ENCODE measurements at regions not wholly inside any gene's neighbourhood (a gene's known extent, or its start where the extent isn't known, plus 50 kb on each side); places are given as distances from the start of the nearest gene placed in this dataset.
"Not testable (repeated sequence)": the region's sequence is repeated elsewhere in the genome, so short reads cannot be mapped to it uniquely, and the experiment has no call there.

- DNase-seq (ENCODE audit: low read depth, low spot score) = no peak
Measured at GRCh38 chr4:124943145-124943889, 230.8 kb upstream of the ANKRD50 start.

- no peak for DNase-seq (ENCODE audit: low read depth, low spot score)
Measured at GRCh38 chr4:124941267-124941666, 228.7 kb upstream of the ANKRD50 start.

GRCh38 chr4:124940387-124940786 is 227.9 kb upstream of the ANKRD50 start:
- DNase-seq (ENCODE audit: low read depth, low spot score) = no peak

- no peak for DNase-seq (ENCODE audit: low read depth, low spot score)
Measured at GRCh38 chr4:124939908-124940307, 227.4 kb upstream of the ANKRD50 start.

- DNase-seq (ENCODE audit: low read depth, low spot score) = no peak
Measured at GRCh38 chr4:124938836-124939235, 226.3 kb upstream of the ANKRD50 start.

- no peak for DNase-seq (ENCODE audit: low read depth, low spot score)
Measured at GRCh38 chr4:124937993-124938392, 225.5 kb upstream of the ANKRD50 start.

- no peak for DNase-seq (ENCODE audit: low read depth, low spot score)
Measured at GRCh38 chr4:124936427-124936826, 223.9 kb upstream of the ANKRD50 start.

GRCh38 chr4:124934916-124935315 is 222.4 kb upstream of the ANKRD50 start:
- DNase-seq (ENCODE audit: low read depth, low spot score) = no peak

- DNase-seq (ENCODE audit: low read depth, low spot score) = no peak
Measured at GRCh38 chr4:124933521-124933920, 221.0 kb upstream of the ANKRD50 start.

GRCh38 chr4:124932447-124932846 is 219.9 kb upstream of the ANKRD50 start:
- no peak for DNase-seq (ENCODE audit: low read depth, low spot score)

GRCh38 chr4:124931050-124931449 is 218.5 kb upstream of the ANKRD50 start:
- DNase-seq (ENCODE audit: low read depth, low spot score) = no peak

- not testable (repeated sequence) for DNase-seq (ENCODE audit: low read depth, low spot score)
Measured at GRCh38 chr4:124922748-124923147, 210.2 kb upstream of the ANKRD50 start.

- DNase-seq (ENCODE audit: low read depth, low spot score) = no peak
Measured at GRCh38 chr4:124918559-124919122, 206.1 kb upstream of the ANKRD50 start.

- DNase-seq (ENCODE audit: low read depth, low spot score) = no peak
Measured at GRCh38 chr4:124915073-124915472, 202.5 kb upstream of the ANKRD50 start.

GRCh38 chr4:124913237-124913636 is 200.7 kb upstream of the ANKRD50 start:
- no peak for DNase-seq (ENCODE audit: low read depth, low spot score)

GRCh38 chr4:124910327-124910726 is 197.8 kb upstream of the ANKRD50 start:
- no peak for DNase-seq (ENCODE audit: low read depth, low spot score)

GRCh38 chr4:124907881-124908280 is 195.3 kb upstream of the ANKRD50 start:
- DNase-seq (ENCODE audit: low read depth, low spot score) = no peak

- no peak for DNase-seq (ENCODE audit: low read depth, low spot score)
Measured at GRCh38 chr4:124905441-124905840, 192.9 kb upstream of the ANKRD50 start.

- no peak for DNase-seq (ENCODE audit: low read depth, low spot score)
Measured at GRCh38 chr4:124904723-124905388, 192.3 kb upstream of the ANKRD50 start.

- no peak for DNase-seq (ENCODE audit: low read depth, low spot score)
Measured at GRCh38 chr4:124903995-124904722, 191.6 kb upstream of the ANKRD50 start.

GRCh38 chr4:124902001-124902515 is 189.5 kb upstream of the ANKRD50 start:
- DNase-seq (ENCODE audit: low read depth, low spot score) = no peak

- DNase-seq (ENCODE audit: low read depth, low spot score) = no peak
Measured at GRCh38 chr4:124899997-124900396, 187.5 kb upstream of the ANKRD50 start.

Measured in ELF-1 (cell line).